Hepatocyte (in vitro differentiated cells): ENCODE measurements at regions not wholly inside any gene's neighbourhood (a gene's known extent, or its start where the extent isn't known, plus 50 kb on each side); places are given as distances from the start of the nearest gene placed in this dataset.
"Not testable (repeated sequence)": the region's sequence is repeated elsewhere in the genome, so short reads cannot be mapped to it uniquely, and the experiment has no call there.

Source experiments
- EZH2 ChIP-seq: fragments of 200-600 bp; sonication (generic); IDR thresholded peaks from 2 replicates; pipeline ENCODE4 v1.6.1; 2016; ENCODE audit warnings: antibody characterized with exemption, mild to moderate bottlenecking, borderline replicate concordance
- EZH2phosphoT487 ChIP-seq: fragments of 200-600 bp; sonication (generic); IDR thresholded peaks from one replicate; pipeline ENCODE4 v1.6.1; 2018; ENCODE audit warnings: antibody characterized with exemption, mild to moderate bottlenecking, low read depth, moderate library complexity; ENCODE audit not compliant: unreplicated experiment, severe bottlenecking
- TF ChIP-seq, protein P1 (sequence below): fragments of 200-600 bp; sonication (generic); IDR thresholded peaks from 2 replicates; pipeline ENCODE4 v1.5.1; 2016; ENCODE audit warnings: antibody characterized with exemption, mild to moderate bottlenecking; ENCODE audit not compliant: poor library complexity

DNA sequence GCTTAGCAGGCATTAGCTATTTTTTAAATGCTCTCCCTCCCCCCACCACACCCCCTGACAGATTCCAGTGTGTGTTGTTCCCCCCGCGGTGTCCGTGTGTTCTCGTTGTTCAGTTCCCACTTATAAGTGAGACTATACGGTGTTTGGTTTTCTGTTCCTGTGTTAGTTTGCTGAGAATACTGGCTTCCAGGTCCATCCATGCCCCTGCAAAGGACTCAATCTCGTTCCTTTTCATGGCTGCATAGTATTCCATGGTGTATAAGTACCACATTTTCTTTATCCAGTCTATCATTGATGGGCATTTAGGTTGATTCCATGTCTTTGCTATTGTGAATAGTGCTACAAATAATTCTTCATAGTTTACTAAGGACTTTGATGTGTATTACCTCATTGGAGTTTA, 97.3 kb upstream of the ZEB2 start:
- TF ChIP-seq, protein P1, sequence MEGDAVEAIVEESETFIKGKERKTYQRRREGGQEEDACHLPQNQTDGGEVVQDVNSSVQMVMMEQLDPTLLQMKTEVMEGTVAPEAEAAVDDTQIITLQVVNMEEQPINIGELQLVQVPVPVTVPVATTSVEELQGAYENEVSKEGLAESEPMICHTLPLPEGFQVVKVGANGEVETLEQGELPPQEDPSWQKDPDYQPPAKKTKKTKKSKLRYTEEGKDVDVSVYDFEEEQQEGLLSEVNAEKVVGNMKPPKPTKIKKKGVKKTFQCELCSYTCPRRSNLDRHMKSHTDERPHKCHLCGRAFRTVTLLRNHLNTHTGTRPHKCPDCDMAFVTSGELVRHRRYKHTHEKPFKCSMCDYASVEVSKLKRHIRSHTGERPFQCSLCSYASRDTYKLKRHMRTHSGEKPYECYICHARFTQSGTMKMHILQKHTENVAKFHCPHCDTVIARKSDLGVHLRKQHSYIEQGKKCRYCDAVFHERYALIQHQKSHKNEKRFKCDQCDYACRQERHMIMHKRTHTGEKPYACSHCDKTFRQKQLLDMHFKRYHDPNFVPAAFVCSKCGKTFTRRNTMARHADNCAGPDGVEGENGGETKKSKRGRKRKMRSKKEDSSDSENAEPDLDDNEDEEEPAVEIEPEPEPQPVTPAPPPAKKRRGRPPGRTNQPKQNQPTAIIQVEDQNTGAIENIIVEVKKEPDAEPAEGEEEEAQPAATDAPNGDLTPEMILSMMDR, result not testable (repeated sequence)
- not testable (repeated sequence) for TF ChIP-seq EZH2phosphoT487, EZH2
